SIG-M5 treated with dmso at 0.1 percent for 504 hours (cell line): ENCODE measurements at regions not wholly inside any gene's neighbourhood (a gene's known extent, or its start where the extent isn't known, plus 50 kb on each side); places are given as distances from the start of the nearest gene placed in this dataset.
"Not testable (repeated sequence)": the region's sequence is repeated elsewhere in the genome, so short reads cannot be mapped to it uniquely, and the experiment has no call there.

Experiments used
- DNase-seq: peaks from one replicate; lab custom pipeline; 2025; ENCODE audit not compliant: unreplicated experiment; lab: John Stamatoyannopoulos, UW

DNA sequence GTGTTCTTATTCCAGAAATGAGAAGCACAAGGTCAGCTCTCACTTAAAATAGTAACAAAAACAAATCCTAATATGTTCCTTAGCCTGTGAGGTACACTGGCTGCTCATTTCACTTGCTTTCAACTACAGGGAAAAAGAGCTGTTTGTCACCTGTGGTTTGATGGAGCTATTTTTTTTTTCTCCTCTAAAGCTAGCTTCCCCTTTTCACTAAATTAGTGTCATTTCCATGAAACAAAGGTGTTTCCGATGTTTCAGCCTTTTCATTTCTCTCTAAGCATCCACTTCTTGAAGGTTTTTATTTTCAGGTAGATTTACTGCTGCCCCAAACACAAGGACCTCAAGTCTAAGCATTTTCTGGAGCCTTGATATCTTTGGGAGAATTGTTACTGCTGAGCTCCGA, 148.6 kb downstream of the RBMX2 start:
- DNase-seq = no peak

DNA sequence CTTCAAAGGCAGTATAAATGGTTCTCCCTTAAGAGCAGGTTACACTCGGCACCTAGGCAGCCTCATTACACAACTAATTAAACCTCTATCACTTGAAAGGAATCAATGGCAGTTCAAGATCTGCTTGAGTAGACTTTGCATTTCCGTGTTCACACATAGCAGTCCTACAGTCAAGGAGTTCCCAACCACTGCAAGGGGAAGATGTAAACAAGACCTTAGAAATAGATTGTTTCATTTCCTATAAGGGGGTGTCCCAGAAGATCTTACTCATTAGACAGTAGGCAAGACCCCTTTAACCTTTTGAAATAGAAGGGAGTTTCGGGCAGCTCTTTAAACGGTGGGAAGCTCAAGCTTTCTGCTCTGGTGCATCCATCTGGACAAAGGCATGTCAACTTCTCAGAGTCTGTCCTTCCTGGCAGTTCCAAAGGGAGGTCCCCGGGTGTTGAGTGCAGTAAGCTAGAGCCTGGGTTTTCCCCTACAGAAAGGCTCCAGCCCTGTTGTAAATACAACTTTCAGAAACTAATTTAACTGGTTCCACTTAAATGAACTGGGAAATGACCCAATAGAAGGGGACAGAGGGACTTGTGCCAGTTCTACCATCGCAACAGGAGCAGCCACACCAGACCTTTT, 150.8 kb downstream of the RBMX2 start:
- no peak for DNase-seq

- no peak for DNase-seq
These were observed 153.6 kb downstream of the RBMX2 start for GRCh38 chrX:130555341-130555740.

GRCh38 chrX:130555757-130556156, 154.0 kb downstream of the RBMX2 start:
- DNase-seq = no peak

GRCh38 chrX:130556951-130557350, 155.2 kb downstream of the RBMX2 start:
- DNase-seq = no peak

DNA sequence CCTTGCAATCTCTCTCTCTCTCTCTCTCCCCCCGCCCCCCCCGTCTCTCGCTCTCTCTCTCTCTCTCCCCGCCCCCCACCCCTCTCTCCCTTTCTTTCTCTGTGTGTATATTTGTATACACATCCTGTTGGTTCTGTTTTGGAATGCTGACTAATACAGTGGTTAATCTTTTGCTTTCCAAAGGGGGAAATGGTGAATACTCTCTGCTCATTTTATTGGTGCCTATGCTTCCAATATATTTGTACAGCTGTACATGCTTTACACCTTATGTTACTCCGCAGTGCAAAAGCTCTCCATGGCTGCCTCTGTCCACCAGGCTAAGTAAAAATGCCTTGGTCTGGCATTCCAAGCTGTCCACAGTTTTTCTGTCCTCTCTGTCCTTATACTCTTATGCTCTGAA, 158.8 kb downstream of the RBMX2 start:
- no peak for DNase-seq

DNA sequence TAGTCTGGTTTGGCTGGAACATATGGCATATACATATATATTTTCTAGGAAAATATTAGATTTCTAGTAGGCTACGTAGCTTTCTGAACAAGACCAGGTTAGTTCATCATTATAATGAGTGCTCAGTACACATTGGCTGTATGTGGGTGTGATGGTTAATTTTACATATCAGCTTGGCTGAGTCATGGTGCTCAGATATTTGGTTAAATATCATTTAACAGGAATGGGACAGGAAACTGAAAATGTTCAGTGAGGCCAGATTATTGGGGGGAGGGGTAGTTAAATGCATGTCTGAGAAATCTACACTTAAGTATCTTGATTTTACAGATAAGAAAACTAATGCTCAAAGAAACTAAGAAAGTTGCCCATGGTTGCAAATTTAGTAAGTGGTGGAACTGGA, 160.1 kb downstream of the RBMX2 start:
- DNase-seq = no peak

DNA sequence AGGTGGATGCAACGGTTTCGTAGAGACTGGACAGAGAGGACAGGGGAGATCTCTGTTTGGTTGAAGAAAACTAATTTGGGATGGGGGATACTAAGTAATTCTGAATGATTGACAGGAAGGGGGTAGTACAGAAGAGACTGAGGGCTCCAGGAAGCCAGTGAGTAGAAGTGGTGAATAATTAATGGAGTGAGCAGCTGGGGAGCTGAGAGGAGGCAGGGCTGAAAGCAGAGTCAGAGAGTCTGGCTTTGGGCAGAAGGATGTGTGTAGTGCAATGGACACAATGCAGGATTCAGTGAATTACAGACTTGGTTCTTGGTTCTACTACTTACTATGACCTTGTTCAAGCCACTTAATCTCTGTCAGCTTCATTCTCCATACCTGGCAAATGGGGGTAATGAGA, 161.7 kb downstream of the RBMX2 start:
- no peak for DNase-seq

GRCh38 chrX:130566028-130566683, 164.4 kb downstream of the RBMX2 start:
- DNase-seq = no peak

GRCh38 chrX:130573030-130573429, 171.2 kb downstream of the RBMX2 start:
- DNase-seq = not testable (repeated sequence)
